Activated T-cell treated with anti-CD3 and anti-CD28 coated beads for 48 hours (primary cell): ENCODE measurements at regions not wholly inside any gene's neighbourhood (a gene's known extent, or its start where the extent isn't known, plus 50 kb on each side); places are given as distances from the start of the nearest gene placed in this dataset.
"Not testable (repeated sequence)": the region's sequence is repeated elsewhere in the genome, so short reads cannot be mapped to it uniquely, and the experiment has no call there.

Experiments used
- DNase-seq: peaks from one replicate; pipeline ENCODE4 v3.0.0-alpha.2; 2020; ENCODE audit warnings: low read depth

DNA sequence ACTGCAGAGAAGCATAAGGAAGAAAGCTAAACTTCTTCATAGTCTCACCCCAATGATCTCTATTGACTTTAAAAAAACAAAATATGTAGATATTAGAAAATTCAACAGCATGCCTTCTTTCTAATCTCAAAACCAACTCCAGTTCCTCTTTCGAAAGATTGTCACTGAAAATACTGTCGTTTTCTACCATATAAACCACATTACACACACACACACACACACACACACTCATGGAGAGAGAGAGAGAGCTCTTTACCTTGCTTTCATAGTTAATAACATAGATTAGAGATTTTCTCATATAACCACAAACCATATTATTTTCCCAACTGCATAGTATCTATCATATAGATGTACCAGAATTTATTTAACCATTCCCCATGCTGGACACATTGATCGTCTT, 296.2 kb upstream of the MGMT start:
- no peak for DNase-seq

DNA sequence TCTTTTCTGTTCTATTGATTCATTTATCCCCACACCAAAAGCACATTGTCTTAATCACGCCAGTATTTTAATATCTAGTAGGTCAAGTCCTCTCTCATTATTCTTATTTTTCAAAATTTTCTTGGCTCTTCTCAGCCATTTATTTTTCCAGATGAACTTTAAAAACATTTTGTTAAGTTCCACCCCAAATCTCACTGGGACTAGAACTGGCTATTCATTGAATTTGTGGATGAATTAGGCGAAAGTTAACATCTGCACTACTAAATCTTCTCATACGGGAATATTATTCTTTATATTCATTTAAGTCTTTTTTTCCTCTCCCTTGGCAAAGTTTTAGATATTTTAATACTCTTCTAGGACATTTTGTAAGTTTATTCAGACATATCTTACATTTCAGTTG, 295.2 kb upstream of the MGMT start:
- no peak for DNase-seq

DNA sequence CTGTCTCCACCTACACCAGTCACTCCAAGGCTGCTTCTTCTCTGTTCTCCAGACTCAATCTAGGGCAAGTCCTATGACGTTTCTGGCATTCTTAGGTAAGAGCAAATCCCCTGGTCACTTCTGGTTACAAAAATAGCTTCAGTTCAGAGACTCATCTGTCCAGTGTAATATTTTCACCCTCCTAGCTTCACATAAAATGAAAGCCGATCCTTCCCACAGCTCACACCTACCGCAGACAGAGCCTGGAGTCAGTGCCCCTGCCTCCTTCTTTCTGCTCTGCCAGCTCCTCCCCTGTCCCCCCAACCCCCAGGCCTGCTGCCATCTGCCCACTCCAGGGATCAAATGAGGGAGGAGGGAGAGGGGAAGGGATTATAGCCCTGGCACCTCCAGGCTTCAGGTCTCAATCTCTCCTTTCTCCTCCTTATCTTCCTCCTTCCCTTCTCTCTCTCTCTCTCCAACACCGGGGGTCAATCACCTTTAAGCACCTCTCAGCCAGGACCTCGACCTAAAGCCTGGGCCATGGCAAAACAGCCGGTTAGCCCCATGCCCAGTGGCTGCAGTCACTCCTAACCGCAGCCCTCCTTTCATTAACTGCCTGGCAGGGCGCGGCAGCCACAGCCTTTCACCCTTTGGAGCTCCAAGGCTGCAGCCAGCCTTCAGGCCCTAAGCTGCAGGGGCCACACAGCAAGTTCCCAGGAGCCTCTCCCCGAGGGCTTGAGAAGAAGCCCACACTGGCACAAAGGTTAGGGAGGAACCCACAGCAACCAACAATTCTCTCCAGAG, 292.6 kb upstream of the MGMT start:
- no peak for DNase-seq

DNA sequence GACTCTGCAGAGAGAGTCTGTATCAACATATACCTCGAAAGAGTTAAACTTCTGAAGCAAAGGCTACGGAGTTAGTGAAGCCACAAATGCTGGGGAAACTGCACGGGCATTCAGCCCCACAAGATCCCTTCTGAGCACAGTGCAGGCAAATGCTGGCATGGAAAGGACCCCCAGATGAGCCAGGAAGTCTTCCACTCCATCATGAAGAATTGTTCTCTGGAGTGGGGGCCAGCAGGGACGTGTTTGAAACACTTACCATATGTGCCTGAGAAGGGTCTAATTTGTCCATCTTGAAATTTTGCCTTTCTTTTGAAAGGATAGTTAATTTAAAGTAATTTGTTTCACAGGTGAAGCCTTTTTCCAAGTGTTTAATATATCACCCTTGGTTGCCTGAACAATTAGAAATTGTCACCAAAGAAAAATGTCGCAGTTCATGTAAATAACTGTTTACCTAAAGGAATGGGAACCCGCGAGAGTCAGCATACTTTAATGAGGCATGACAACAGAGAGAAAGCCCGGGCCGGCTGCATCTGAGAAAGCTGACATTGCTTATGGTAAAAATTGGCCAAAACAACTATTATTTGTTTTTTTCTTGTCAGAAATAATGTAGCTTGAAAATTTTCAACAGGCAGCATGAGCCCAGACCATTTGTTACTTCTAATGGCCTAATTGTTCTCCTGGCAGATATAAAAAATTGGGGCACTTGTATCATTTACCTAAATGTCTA, 287.6 kb upstream of the MGMT start:
- no peak for DNase-seq

DNA sequence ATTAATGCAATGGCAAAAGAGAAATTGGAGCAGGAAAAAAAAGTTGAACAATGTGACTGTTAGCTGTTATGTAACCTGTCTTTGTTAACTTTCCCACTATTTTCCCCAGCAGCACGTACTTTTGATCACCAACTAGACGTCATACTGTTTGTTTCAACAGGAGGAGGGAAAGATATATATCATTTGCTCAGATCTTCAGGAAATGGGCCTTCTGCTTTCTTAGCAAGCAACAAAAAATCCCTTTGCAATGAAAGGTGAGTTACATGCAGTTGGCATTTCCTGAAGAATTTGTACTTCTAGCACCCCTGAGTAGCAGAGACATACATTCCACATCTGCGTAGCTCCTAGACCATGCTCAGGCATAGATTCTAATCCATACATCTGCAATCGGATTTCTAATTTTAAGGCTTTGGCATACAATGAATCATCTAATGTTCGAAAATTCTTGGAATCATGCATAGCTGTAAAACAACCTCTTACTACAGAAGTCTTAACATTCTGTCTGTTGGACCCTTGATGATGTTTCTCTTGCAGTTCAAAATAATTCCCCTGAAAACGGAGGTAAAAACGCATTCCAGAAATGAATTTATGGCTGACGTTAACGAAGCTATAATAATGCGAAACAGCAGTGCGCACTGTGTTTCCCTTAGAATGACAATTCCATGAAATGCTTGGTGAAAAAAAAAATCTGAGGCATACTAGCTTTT, 286.9 kb upstream of the MGMT start:
- DNase-seq = no peak

DNA sequence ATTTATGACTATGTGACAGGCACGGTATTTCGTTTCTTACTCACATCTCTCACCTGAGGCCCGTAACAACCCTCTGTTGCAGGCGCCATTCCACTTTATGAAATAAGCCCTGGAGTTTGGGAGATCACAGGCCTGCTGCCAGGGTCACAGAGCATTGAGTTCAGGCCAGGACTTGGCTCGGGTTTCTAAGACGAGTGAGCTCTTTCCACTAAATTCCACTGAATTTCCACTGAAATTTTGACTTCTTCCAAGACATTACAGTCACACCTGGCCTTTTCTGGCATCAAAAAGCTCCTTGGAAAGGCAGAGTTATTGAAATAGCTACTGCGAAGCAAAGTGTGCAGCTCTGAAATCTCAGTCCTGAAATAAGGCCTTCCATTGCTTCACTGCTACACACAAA, 282.8 kb upstream of the MGMT start:
- no peak for DNase-seq

DNA sequence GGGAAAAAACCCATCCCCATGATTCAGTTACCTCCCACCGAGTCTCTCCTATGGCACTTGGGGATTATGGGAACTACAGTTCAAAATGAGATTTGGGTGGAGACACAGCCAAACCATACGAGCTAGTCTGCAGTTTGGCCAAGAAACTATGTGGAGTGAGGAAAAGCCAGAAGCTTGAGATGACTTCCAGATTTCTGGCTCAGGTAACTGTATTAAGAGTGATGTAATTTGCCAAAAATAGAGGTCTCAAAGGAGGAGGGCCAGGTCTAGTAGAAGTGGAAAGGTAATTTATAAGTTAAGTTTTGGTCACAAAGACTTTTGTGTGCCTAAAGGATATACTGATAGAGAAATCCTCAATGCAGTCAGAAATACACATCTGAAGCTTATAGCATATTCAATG, 279.7 kb upstream of the MGMT start:
- no peak for DNase-seq

DNA sequence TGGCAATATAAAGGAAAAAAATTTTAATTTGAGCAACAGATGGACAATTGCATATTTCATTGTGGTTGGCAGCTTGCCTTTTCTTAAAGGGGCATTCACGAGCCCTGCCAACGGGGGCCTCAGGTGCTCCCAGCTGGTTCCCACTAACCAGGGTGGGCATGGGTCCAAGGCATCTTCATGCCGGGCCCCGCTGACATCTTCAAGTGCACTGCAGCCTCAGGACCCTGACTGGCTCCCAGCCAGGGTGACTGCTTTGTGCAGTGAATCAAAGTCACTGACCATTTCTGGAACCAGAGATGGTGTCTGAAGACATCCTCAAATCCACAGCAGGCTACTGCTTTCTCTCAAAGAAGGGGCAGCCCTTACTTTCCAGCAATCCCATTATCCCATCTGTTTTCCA, 275.2 kb upstream of the MGMT start:
- no peak for DNase-seq

DNA sequence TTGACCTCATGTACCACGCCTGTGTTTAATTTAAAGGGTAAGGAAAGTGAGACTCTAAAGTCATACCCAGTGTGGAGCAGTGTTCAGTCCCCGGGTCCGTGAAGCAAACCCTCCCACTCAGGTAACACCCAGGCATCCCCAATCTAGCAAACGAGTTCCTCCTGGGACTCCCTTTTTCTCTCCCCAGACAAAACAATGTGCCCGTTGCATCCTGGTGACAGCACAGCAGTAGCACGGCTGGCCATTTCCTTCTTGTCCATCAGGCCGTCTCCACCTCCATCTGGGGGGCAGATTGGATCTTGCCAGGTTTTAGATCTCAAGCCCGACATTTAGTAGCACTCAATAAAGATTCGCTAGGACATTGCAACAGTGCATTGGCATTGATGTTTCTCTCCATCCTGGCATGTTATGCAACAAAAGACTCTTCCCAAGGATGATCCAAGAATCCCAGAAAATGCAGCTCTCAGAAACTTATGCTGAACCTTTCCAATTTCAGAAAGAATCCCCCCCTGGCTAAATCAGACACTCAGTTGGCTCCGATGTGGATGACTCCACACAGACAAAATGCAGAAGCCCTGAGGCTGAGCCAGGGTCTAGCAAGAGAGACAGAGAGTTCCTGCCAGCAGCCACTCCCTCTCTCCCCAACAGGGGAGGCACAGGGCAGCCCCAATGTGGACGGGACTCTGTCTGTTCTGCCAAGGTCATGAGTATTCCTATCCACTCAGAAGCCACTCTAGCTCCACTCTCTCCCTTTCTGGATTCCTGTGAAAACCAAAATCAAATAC, 274.5 kb upstream of the MGMT start:
- no peak for DNase-seq

DNA sequence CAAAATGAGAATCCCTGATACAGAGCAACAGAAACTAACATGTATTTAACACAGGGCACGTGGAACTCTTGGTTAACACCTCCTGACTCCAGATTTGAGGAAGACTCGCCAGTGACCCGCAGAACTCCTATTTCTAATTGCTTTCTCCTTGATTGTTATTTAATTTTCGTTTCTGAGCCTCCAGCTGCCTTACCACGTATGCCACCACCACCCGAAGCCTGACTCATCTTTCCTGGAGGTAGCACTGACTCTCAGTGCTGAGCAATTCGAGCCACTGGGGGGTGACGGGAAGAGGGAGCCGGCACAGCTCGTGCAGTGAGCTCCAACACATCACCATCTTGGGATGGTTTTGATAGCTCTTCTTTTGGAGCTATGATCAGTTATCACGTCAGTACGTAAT, 273.9 kb upstream of the MGMT start:
- peak; percentile 16 for DNase-seq

DNA sequence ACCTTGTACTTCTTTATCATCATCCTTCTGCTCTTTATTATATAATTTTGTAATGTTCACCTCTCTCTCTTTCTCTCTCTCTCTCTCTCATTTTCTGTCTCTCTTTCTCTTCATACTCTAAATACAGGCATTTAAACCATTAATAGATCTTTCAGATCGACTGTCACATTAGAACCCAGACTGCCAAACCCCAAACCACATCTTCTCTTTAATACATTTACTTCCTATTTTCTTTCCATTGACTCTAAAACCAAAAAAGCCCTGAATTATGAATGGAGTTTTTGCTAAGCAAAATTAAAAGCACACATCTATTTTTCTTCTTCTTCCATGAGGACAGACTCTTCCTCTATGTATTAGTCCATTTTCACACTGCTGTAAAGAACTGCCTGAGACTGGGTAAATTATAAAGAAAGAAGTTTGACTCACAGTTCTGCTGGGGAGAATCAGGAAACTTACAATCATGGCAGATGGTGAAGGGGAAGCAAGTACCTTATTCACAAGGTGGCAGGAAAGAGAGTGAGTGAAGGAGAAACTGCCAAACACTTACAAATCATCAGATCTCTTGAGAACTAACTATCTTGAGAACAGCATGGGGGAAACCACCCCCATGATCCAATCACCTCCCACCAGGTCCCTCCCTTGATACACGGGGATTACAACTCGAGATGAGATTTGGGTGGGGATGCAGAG, 272.7 kb upstream of the MGMT start:
- no peak for DNase-seq

DNA sequence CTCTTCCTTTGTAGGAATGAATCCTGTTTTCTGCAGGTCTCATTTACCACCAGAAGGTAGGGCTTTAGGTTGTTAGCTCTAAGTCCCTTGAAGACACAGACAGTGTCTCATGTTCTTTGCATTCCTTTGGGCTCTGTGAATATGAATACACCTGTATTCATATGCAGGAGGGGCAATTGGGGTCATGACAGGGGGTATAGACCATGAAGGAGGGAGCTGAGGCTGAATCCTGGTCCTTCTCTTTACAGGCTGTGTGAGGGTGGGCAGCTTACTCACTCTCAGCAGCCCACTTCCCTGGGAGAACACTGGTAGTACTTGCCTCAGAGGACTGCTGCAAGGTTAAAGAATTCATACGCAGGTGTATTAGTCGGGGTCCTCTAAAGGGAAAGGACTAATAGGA, 267.2 kb upstream of the MGMT start:
- DNase-seq = no peak

DNA sequence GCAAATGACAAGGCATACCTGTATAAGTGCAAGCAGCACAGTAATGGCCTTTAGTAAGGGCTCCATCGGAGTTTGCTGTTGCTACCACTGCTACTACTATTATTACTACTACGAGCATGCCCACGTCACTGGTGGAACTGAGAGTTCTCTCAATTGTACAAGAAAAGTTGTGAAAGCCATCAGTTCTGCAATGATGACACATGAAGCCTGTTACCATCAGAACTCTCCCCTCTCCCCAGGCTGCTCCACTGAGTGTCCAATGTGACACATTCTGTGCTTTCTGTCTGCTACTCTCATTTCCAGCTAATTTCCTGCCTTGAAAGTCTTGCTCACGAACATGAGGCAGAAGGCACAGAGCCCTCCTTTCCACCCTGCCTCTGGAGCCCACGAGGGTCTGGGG, 263.2 kb upstream of the MGMT start:
- DNase-seq = no peak

DNA sequence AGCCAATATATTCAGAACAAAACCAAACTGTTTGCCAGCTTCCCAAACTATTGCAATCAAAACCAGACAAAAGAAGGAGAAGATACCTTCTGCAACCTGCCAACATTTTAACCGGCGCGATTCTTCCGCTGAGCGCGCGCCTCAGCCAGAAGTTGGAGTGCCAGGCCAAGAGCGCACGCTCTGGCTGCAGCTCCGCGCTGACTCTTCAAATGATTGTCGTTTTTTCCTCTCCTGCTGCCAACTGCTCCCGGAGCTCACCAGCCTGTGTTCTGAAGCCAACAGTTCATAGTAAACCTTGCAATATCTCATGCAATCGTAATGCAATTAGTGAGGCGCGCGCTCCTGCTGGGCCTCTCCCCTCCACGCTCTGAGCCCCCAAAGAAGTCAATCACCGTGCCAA, 259.7 kb upstream of the MGMT start:
- DNase-seq = no peak

DNA sequence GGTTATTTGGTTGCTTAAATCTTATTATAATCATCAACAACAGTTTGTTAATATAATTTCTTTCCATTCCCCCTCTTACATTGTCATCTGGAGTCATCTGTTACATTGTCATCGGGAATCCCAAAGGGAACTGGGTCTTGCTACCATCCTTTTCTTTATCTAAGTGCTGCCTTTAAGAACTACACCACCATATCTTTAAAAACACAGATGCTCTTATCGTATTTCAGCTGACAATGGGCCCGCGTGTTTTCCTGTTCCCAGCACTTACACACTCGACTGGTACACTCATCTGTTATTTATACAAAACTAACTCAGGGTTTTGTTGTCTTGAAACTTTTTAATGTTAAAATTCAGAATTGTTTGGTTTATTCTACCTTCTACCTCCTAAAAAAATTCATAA, 256.2 kb upstream of the MGMT start:
- no peak for DNase-seq

DNA sequence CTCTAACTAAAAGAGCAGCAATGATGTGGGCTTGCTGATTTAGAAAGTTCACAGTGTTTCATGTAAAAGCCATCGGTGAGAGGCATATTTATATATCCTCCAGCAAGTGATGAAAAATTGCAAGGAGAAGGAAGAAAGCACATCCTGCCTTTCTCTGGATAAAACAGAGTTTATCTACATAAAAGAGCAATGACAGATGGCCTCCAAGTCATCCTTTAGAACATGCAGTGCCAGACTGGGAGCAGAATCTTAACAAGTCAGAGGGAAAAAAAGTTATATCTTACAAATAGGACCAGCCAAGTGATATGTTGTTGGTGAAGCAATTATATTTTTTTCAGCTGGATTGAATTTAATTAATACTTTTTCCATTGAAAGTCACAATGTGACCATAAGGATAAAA, 253.8 kb upstream of the MGMT start:
- DNase-seq = no peak

DNA sequence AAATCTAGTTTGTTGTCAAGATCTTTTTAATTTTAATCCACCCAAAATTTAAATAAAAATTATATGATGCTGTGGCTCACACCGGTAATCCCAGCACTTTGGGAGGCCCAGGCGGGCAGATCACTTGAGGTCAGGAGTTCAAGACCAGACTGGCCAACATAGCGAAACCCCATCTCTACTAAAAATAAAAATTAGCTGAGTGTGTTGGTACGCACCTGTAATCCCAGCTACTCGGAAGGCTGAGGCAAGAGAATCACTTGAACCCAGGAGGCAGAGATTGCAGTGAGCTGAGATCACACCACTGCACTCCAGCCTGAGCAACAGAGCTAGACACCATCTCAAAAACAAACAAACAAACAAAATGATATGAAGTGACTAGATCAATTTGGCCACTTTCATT, 253.0 kb upstream of the MGMT start:
- DNase-seq = not testable (repeated sequence)

DNA sequence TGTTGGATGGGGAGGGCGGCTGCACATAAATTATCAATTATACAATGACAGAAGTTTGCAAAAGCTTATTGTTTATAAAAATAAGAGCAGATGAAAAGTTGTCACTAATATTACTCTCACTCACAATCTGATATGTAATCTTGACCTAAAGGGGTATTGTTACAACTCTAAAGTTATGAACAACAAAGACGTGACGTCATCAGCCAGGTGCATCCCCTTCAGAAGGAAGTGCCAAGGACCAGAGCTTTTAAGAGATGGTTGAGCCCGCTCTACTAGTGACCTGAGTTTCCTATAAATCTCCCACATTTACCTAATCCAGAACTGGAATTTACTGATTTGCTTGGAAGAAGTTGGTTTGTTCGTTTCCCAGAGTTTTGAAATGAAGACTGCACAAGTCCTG, 247.7 kb upstream of the MGMT start:
- no peak for DNase-seq

DNA sequence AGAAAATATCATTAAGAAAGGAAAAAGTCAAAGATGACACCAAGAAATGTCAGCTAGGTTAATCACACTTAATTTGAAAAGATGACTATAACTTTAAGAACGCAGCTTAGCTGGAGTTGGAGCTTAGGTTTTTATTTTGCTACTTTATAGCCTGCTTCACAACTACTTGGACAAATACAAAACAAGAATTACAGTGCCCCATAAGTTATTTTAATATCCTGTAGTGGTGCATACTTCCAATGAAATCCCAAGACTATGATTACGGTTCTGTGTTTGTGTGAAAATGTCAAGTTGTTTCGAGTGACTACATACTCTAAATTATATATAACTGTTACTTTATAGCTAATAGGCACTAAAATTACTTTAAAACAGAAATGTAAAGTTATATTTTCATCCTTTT, 244.6 kb upstream of the MGMT start:
- no peak for DNase-seq

DNA sequence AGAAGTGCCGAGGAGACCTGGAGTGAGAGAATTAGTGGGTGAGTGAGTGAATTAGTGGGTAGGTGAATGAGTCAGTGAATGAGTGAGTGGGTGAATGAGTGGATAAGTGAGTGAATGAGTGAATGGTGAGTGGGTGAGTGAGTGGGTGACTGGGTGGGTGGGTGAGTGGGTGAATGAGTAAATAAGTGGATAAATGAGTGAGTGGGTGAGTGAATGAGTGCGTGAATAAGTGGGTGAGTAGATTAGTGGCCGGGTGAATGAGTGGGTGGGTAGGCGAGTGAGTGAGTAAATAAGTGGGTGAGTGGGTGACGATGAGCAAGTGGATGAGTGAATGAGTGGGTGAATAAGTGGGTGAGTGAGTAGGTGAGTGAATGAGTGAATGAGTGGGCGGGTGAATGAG, 243.7 kb upstream of the MGMT start:
- DNase-seq = no peak

DNA sequence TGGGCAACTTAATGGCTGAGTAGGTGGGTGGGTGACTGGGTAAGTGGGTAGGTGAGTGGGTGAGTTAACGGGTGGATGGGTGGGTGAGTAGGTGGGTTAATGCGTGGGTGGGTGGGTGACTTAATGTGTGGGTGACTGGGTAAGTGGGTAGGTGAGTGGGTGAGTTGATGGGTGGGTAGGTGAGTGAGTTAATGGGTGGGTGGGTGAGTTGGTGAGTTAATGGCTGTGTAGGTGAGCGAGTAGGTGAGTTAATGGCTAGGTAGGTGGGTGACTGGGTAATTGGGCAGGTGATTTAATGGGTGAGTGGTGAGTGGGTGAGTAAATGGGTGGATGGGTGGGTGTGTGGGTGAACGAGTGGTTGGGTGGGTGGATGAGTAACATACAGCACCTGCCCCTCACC, 243.0 kb upstream of the MGMT start:
- no peak for DNase-seq

DNA sequence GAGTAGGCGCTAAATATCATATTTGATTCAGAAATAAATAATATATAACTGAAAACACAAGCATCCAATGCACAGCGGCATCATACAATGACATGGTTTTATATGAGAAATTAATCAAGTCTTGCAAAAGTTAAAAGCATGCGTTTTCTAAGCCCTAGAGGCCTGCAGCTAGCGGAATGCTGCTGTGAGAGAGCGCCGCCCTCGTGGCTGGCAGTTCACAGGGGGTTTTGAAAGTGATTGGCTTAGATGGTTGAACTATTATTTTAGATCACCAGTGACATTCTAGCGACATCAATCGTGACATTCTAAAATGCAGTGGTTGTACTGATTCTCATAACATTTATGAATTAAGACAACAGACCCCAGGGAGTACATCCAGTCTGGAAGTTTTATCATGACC, 235.2 kb upstream of the MGMT start:
- no peak for DNase-seq
